K562 (cell line): ENCODE measurements at regions not wholly inside any gene's neighbourhood (a gene's known extent, or its start where the extent isn't known, plus 50 kb on each side); places are given as distances from the start of the nearest gene placed in this dataset.
A peak's percentile ranks its signal among the peaks of the same experiment; 100 is the strongest.

ENCODE experiments used
- RAD21 ChIP-seq, 2 experiments: fragments of 250-450 bp in 1 of 2; fragments of 450-650 bp in 1 of 2; sonication (Bioruptor Pico) in 1 of 2; formaldehyde crosslinking in 1 of 2; IDR thresholded peaks in 1 of 2; conservative IDR thresholded peaks in 1 of 2; 2 replicates each; pipeline versions ENCODE4 v1.4.0 to v1.8.0; 2020 to 2022; ENCODE audit warnings: mild to moderate bottlenecking in 2 of 2, moderate library complexity in 1 of 2
- RBM39 ChIP-seq: fragments of 200-400 bp; formaldehyde crosslinking; optimal IDR thresholded peaks from 2 replicates; pipeline ENCODE3; 2018; ENCODE audit warnings: low read depth, low read length
- REST ChIP-seq, 2 experiments: fragments of 450-650 bp; formaldehyde crosslinking in 1 of 2; IDR thresholded peaks; 2 replicates each; pipeline versions ENCODE4 v1.4.0 to v1.6.1; 2014 to 2020; ENCODE audit warnings: mild to moderate bottlenecking in 2 of 2, borderline replicate concordance in 1 of 2, low read depth in 1 of 2
- ZBTB11 ChIP-seq, 3 experiments: fragments of 200-800 bp in 1 of 3; fragments of 250-450 bp in 1 of 3; fragments of 450-650 bp in 1 of 3; sonication (Bioruptor Pico) in 1 of 3; sonication (Bioruptor generic) in 1 of 3; formaldehyde crosslinking in 1 of 3; IDR thresholded peaks; 2 replicates each; pipeline versions ENCODE4 v1.6.1 to v1.8.0; 2016 to 2022; ENCODE audit warnings: mild to moderate bottlenecking in 2 of 3, missing genetic modification characterization in 2 of 3, missing compliant biosample characterization in 1 of 3, moderate library complexity in 1 of 3
- ZNF124 ChIP-seq: sonication (generic); formaldehyde crosslinking; IDR thresholded peaks from 2 replicates; pipeline ENCODE4 v1.8.1; 2022; ENCODE audit warnings: missing genetic modification reagents
- TF ChIP-seq, protein P1 (sequence below): fragments of 450-650 bp; formaldehyde crosslinking; IDR thresholded peaks from 2 replicates; pipeline ENCODE4 v1.4.0; 2022; ENCODE audit warnings: missing genetic modification characterization
- TF ChIP-seq, protein P2 (sequence below): fragments of 450-650 bp; formaldehyde crosslinking; IDR thresholded peaks from 2 replicates; pipeline ENCODE4 v1.4.0; 2020; ENCODE audit warnings: mild to moderate bottlenecking, moderate library complexity
- TF ChIP-seq, protein P3 (sequence below): fragments of 450-650 bp; IDR thresholded peaks from one replicate; pipeline ENCODE4 v1.6.1; 2018; ENCODE audit warnings: mild to moderate bottlenecking, moderate library complexity; ENCODE audit not compliant: partially characterized antibody

DNA sequence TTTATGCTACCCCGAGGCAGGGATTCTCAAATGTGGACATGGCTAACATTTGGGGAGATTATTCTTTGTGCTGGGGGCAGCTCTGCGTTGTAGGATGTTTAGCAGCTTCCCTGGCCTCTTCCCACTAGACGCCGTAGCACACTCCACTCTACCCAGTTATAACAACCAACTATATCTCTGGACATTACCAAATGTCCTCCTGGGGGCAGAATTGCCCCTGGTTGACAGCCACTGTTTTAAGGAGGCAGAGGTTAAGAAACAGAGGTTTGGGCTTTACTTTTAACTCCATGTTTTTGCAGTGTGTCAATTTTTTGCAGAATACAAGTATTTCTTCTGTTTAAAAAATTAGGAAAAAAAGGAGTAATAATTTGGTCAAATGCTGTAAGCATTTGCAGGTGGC is 56.2 kb upstream of the BMP6 start (continued):
- TF ChIP-seq REST (IDR thresholded peaks at IDR 0.05; ENCODE audit: borderline replicate concordance) (peak; percentile 41; the same call in 1 of the 2 replicates), REST (CRISPR knock-in tag; IDR thresholded peaks at IDR 0.05; ENCODE audit: low read depth) (no peak), RAD21 (CRISPR knock-in tag; conservative IDR thresholded peaks at IDR 0.05 in 1 of 2, IDR thresholded peaks at IDR 0.05 in 1 of 2) (peak; percentile 56 to 69), ZNF124 (CRISPR knock-in tag) (no peak), RBM39 (no peak), ZBTB11 (CRISPR knock-in tag; IDR thresholded peaks at IDR 0.05) (no peak)
- TF ChIP-seq, protein P1, sequence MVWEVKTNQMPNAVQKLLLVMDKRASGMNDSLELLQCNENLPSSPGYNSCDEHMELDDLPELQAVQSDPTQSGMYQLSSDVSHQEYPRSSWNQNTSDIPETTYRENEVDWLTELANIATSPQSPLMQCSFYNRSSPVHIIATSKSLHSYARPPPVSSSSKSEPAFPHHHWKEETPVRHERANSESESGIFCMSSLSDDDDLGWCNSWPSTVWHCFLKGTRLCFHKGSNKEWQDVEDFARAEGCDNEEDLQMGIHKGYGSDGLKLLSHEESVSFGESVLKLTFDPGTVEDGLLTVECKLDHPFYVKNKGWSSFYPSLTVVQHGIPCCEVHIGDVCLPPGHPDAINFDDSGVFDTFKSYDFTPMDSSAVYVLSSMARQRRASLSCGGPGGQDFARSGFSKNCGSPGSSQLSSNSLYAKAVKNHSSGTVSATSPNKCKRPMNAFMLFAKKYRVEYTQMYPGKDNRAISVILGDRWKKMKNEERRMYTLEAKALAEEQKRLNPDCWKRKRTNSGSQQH (CRISPR knock-in tag), result no peak
- TF ChIP-seq, protein P2, sequence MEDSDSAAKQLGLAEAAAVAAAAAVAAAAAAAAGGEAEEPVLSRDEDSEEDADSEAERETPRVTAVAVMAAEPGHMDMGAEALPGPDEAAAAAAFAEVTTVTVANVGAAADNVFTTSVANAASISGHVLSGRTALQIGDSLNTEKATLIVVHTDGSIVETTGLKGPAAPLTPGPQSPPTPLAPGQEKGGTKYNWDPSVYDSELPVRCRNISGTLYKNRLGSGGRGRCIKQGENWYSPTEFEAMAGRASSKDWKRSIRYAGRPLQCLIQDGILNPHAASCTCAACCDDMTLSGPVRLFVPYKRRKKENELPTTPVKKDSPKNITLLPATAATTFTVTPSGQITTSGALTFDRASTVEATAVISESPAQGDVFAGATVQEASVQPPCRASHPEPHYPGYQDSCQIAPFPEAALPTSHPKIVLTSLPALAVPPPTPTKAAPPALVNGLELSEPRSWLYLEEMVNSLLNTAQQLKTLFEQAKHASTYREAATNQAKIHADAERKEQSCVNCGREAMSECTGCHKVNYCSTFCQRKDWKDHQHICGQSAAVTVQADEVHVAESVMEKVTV (CRISPR knock-in tag), result peak; percentile 38; the same call in 1 of the 2 replicates
- TF ChIP-seq, protein P3, sequence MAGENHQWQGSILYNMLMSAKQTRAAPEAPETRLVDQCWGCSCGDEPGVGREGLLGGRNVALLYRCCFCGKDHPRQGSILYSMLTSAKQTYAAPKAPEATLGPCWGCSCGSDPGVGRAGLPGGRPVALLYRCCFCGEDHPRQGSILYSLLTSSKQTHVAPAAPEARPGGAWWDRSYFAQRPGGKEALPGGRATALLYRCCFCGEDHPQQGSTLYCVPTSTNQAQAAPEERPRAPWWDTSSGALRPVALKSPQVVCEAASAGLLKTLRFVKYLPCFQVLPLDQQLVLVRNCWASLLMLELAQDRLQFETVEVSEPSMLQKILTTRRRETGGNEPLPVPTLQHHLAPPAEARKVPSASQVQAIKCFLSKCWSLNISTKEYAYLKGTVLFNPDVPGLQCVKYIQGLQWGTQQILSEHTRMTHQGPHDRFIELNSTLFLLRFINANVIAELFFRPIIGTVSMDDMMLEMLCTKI, result no peak
